PC-3 (cell line): ENCODE measurements at regions not wholly inside any gene's neighbourhood (a gene's known extent, or its start where the extent isn't known, plus 50 kb on each side); places are given as distances from the start of the nearest gene placed in this dataset.

Experiments
- EZH2 ChIP-seq: fragments of 300-600 bp; sonication (generic); IDR thresholded peaks from one replicate; pipeline ENCODE4 v1.6.1; 2017; ENCODE audit warnings: antibody characterized with exemption, mild to moderate bottlenecking, low read length; ENCODE audit not compliant: unreplicated experiment
- TF ChIP-seq, protein P1 (sequence below): fragments of 300-600 bp; sonication (generic); conservative IDR thresholded peaks from 2 replicates; pipeline ENCODE4 v1.5.1; 2017; ENCODE audit warnings: antibody characterized with exemption, low read depth, mild to moderate bottlenecking, low read length

DNA sequence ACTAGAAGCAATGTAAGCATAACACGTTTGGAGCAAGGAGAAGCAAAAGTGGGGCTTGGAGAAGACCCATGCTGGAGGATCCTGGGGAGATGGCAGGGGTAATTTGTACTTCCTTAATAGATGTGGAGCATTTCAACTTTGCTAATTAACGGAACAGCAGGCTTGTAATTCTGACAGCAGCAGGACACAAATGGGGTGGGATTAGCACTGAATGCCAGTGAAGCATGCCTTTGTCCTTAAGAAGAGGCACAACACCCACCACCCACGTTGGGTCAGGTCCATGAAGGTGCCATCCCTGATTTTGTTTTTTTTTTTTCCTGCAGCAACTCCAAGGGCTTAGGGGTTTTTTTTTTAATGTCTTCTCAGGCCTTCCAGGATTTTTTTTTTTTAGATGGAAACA, 231.9 kb upstream of the ROPN1 start:
- TF ChIP-seq, protein P1, sequence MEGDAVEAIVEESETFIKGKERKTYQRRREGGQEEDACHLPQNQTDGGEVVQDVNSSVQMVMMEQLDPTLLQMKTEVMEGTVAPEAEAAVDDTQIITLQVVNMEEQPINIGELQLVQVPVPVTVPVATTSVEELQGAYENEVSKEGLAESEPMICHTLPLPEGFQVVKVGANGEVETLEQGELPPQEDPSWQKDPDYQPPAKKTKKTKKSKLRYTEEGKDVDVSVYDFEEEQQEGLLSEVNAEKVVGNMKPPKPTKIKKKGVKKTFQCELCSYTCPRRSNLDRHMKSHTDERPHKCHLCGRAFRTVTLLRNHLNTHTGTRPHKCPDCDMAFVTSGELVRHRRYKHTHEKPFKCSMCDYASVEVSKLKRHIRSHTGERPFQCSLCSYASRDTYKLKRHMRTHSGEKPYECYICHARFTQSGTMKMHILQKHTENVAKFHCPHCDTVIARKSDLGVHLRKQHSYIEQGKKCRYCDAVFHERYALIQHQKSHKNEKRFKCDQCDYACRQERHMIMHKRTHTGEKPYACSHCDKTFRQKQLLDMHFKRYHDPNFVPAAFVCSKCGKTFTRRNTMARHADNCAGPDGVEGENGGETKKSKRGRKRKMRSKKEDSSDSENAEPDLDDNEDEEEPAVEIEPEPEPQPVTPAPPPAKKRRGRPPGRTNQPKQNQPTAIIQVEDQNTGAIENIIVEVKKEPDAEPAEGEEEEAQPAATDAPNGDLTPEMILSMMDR = no peak
- TF ChIP-seq EZH2 = no peak
